22Rv1 (cell line): ENCODE measurements at regions not wholly inside any gene's neighbourhood (a gene's known extent, or its start where the extent isn't known, plus 50 kb on each side); places are given as distances from the start of the nearest gene placed in this dataset.

Experiments used
- CTCF ChIP-seq: fragments of 450-650 bp; IDR thresholded peaks from 2 replicates; pipeline ENCODE4 v1.5.1; 2017; ENCODE audit warnings: mild to moderate bottlenecking
- ZFX ChIP-seq: fragments of 450-650 bp; IDR thresholded peaks from 2 replicates; pipeline ENCODE4 v1.6.1; 2017; ENCODE audit warnings: antibody characterized with exemption, borderline replicate concordance

GRCh38 chr15:25541228-25541627 lies 102.4 kb upstream of the UBE3A start:
- TF ChIP-seq CTCF (no peak), ZFX (no peak)
